Femur (tissue), 1 donor: ENCODE measurements at regions not wholly inside any gene's neighbourhood (a gene's known extent, or its start where the extent isn't known, plus 50 kb on each side); places are given as distances from the start of the nearest gene placed in this dataset.
A peak's percentile ranks its signal among the peaks of the same experiment; 100 is the strongest.

Experiments used
- DNase-seq: peaks from one replicate; pipeline ENCODE4 v3.0.0-alpha.2; 2017

DNA sequence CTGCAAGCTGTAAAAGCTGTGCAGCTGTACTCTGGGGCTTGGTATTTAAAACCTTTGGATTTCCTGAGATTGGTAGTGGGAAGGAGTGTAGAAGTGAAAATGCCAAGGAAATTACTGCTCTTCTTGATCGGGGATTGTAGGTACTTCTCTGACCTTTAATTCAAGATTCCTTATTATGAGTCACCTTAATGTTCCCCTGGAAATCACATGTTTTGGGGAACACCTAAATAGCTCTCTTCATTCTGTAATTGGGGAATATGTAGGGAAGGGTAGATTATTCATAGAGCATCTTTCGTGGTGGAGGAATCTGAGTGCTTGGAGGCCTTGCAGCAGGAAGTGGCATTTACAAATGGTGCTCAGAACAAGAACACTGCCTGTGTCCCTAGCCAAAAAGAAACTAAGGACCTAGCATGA lies 137.8 kb downstream of the UCHL1 start:
- DNase-seq: no peak

DNA sequence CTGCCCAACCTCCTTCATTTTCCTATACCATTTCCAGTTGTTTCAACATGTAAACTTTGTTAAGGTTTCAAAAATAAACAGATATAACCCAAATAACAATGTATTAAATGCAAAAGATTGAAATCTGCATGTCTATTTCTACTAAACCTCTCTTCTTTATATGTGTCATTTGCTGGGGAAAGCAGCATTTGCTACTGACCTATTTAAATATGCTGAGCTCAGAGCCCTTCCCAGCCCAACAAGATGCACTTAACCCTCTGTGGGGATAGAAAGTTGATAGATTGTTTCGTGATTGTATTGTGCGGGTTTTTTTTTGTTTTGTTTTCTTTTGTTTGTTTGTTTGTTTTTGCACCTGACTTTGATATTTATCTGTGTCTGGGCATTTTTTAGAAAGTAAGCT lies 139.5 kb downstream of the UCHL1 start:
- no peak for DNase-seq

DNA sequence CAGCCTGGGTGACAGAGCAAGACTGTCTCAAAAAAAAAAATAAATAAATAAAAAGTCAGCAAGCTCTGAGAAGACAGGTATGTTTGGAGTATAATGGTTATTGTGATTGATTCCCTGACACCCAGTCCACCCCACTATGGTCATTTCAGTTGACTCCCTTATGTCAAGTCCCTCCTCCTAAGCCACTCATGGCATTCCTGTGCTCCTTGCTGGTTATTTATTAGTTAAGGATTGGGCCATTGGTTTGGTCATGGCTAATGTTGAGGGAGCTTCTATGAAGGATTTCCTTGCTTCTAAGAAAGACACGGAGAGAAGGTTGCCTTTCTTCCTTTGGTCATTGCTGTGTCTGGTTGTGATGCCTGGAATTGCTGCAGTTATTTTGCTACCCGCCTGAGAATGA lies 140.1 kb downstream of the UCHL1 start:
- no peak for DNase-seq

DNA sequence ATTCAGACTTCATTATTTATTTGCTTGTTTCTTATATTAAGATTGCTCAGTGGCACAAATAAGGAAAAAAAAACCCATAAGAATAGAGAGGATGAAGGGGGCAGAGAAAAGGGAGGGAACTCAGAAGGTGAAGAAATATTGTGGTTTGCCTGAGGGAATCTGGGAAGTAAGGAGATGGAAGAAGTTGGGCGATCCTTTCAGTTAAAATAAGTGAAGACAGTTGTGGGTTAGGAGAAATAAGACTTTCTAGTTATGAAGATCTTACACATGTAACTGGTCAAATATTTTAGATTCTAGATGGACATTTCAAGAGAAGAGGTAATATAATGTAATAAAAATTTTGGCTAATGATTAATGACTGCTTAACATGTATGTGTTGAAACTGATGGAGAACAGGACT lies 138.7 kb upstream of the LIMCH1 start:
- DNase-seq: no peak

DNA sequence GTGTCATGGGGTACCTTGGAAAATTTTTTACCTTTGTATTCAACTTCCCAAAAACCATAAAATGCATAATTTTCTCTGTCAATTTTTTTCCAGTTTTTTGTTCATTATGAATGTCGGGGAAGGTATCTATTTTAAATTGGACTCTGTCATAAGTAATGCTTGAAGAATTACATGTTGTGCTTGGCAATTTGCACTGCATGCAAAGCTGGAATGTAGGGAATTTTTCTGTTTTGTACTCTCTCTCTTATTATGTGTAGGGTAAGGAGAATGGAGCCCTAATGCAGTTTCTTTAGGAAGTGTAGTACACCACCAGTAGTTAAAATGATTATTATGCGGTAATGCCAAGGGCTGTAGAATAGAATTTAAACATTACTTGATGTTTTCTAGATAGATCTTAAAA lies 137.7 kb upstream of the LIMCH1 start:
- no peak for DNase-seq

DNA sequence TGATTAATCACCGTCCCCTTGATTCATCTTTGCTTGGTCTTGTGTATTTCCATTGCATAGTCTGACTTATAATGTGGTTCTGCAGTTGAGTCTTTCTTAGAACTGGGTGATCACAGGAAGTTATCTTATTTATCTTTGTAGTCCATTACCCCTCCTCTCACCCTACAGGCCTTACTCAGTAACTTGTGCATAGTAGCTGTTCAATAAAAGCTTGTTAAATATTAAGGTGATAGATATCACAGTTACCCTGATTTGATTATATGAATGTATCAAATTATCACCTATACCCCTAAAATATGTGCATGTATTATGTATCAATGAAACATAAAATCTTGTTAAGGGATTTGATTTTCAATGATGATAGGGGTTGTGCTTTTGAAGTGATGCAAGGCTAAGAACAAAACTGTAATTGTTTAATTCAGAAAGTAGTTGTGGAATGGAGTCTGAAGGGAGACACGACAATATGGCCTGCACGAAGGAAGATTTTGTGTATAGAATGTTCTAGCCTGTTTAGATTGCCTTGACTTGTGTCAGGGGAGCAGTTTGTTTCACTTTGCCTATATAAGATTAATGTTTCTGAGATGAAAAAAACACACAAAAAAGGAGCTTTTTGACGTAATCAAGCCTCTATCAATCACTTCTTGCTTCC lies 132.4 kb upstream of the LIMCH1 start:
- DNase-seq: no peak

DNA sequence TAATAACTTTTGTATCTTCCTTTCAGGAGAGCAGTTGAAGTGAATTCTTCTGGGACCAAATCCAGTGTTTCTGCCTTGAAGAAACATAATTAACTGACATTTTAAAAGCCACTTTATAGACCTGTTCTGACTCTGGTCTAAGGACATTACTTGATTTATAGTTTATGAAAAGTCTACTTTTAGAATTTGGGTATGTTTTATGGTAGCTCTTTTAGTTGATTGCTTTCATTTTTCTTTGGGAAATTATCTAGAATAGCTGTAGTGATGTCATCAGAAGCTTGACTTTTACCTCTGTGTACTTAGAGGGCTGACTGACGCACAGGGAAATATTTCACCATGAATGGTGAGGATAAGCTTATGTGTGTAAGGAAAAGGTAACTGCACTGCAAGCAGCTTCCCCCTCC lies 131.8 kb upstream of the LIMCH1 start:
- DNase-seq: no peak

DNA sequence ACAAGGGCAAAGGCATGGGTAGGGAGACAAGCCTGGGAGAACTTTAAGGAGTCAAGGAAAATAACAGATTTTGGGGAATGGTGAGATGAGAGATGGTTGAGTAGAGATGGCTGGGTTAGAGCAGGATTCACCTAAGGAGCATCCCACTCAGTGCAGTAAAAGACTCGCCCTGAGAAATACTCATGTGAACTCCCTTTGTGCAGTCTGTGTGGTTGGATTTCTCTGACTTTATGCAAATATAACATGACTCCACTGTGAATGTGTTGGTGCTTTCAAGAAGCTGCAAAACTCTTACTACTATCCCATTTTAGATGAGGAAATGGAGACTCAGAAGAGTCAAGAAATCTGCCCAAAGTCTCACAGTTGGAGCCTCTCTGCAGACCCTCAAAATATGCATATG lies 129.8 kb upstream of the LIMCH1 start:
- no peak for DNase-seq

DNA sequence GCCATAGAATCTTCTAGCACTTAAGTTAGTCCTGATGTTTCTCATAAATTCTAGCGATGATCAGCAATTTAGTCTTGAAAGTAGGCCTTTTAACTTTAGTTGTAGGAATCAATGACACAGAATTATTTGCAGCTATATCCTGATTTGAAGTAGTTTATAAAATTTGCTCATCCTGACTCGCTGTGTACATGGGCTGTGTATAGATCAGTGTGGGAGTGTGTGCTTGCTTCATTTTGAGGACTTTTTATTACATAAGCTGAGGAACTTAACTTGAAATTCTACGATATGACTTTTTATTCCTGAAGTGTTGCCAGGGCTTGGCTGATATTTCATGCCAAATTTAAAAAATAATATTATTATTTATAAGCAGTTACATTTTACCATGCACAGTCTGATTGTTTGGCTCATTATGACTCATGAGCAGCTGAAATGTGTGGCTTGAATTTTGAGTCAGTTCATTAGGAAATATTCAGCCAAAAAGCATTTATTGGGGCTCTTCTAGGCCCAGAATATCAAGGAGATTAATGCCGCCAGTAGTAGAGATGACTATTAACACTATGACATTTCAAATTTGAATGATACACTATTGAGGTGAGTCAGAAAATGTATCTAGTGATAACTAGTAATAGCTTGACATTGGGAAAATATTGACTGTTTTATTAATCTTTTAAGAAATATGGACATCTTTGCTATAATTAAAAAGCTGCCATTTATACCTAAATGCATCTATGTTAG lies 128.9 kb upstream of the LIMCH1 start:
- DNase-seq: no peak

DNA sequence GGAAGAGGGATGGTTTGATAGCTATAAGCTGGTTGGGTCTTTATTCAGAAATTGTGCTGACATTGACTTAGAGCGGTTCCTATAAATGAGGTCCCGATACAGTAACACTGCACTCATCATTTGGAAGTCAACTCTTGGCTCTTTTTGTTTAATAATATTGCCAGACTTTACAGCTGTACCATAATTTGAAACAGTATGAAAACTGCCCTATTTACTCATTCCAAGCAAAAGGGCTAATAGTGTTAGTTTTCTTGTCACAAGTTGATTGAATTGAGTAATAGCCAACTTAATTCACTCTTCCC lies 128.4 kb upstream of the LIMCH1 start:
- no peak for DNase-seq

DNA sequence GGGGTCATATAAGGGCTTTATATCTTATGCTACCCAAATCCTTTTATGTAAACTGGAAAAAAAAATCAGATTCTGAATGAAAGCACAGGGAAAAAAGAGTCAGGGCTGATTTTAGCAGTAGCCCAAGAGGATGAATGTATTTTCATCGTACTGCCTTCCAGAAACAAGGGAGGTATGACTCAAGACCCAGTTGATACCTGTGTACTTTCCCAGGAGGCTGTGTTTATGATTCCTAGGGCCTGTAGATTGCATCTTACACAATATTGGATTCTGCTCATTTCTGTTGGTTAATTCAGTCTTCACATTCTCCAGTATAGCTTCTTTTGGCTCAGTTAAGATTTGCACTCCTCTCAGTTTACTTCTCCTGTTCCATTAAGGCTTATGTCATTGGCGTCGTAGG lies 127.9 kb upstream of the LIMCH1 start:
- DNase-seq: no peak

DNA sequence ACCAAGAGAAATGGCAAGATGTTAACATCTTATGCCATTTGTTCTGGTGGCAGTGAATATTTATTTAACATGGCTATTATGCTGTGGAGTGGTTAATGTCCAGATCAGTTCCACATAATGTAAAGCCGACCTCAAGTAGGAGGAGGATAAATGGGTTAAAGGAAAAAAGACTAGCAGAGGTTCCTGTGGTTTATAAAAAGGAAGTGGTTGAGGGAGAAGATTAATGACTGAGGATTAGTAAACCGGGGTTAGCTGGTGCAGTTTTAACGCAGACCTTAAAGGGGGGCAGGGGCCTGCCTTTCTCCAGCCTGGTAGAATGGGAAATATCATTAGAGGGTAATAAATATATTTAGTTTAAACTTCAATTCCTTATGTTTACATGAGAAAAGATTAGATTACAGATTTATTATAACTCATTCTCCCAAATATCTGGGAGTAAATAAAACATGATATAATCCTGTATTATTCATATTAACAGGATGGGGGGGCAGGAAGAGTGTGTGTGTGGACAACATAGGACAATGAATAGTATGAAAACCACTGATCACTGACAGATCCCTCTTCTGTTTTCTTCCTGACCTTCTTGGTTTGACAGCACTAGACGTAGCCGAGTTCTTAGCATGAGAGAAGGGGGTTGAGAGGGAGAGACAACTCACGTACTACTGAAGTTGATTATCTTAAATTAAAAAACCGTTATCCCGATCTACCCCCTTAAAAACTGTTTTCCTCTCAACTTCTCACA lies 124.1 kb upstream of the LIMCH1 start:
- DNase-seq: no peak

DNA sequence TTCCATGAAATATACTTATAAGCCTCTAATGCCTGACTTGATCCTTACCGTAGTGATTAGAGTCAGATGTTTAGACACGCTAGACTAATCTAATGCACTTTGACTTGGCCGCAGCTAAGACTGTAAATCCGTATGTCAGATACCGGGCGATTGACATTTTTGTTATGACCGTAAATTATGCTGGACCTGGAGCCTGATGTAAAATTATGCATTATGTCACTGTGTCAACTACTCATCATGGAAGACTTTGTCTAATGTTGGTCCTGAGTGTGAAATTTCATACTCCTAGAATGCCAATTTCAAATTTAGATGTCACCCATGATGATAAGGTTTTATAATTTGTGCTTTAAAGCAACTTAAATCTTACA lies 123.6 kb upstream of the LIMCH1 start:
- DNase-seq: no peak

DNA sequence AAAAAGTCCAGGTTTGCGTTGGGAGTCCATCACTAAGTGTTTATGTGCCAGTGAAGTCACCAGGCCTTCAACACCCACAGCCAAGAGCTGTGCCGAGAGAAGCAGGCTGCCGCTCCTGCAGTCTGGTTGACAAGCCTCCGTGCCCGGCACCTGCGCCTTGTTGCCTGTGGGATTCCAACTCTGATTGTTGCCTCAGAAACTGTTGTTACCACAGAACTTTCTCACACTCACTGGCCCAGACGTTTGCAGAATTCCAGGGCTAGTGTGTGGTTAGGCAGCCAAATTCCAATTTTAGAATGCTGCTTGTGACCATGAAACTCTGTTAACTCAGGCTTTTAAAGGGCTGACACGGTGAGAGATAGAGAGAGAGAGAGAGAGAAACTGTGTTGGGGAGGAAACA lies 119.5 kb upstream of the LIMCH1 start:
- peak; percentile 69 for DNase-seq

DNA sequence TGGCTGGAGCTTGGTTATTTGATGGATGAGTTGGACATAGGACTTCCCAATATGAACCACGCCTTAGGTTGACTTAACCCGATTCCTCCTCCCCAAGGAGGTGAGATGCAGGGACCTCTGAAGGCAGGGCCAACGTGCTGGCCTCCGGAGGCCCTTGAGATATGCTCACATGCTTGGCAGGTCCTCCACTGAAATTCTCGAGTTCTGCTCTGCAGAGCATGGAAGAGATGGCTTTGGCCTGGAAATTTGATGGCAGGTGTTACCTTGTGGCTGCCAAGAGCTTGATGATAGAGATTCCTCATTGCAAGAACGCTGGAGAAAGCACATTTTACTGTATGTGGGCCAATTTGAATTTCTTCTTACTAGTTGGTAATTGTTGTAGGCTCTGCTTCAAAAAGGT lies 117.4 kb upstream of the LIMCH1 start:
- DNase-seq: no peak

DNA sequence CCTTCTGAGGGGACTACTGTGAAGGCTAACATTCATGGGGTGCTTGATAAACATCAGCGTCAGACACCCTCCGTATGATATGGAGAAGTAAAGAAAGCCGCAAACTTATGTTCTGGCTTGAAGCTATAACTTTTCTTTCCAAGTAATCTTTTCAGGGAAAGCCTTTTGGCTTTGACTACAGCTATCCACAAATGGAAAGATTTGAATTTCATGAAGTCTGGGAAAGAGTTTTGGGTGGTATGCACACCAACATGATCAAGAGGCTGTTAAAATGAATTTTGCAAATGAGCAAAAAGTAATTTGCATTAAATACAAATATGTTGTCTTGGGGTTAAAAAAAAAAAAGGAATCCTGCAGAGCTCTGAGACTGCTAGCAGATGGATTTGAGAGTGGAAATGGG lies 114.8 kb upstream of the LIMCH1 start:
- DNase-seq: no peak

DNA sequence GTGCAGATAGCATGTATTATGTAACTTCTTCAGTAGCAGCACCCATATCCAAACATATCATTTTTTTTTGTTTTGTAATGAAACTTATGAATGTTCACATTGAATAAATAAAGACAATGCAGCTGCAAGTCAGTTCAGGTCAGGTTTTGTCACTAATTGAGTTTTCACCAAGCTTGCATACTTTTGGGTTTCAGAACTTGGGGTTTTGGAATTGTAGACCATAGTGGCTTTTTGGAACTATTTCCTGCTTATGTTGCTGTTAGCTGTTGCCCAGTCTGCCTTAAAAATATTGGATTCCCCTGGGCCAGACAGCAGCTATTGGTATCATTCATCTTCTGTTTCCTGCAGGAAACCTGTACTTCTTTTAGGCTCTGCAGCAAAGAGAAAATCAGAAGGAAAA lies 113.4 kb upstream of the LIMCH1 start:
- no peak for DNase-seq

DNA sequence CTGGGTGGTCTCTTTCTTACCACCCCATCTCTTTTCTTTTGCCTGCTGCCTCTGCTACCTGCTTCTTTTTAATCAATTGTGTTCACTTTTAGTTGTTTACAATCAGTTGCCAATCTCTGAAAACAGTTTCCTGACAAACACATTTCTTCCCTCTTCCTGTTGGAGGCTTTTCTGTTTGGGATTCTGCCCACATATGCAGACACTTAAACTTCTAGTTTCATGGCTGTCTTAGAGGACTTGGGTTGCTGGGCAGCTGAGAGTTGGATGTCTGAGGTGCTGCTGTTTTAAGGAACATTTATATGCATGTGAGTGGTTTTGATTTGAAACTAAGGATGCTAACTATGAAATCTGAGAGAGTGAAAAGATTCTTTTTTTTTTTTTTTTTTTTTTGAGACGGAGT lies 112.3 kb upstream of the LIMCH1 start:
- no peak for DNase-seq

DNA sequence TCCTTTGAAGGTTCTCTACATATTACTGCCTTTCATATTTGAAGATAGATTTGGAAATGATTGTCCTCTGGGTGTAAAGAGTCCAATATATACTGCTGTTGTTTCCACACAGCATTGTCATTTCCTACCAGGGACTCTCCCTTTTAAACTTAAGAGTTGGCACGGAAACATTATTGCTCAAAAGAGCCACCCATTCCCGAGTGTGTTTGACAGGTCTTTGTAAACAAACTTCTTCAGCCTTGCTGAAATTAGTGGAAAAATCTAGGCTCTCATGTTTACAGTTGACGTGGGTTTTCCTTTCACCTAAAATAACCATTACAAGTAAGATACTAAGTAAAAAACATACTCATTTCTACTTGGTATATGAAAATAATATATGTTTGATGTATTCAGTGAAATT lies 111.4 kb upstream of the LIMCH1 start:
- no peak for DNase-seq

DNA sequence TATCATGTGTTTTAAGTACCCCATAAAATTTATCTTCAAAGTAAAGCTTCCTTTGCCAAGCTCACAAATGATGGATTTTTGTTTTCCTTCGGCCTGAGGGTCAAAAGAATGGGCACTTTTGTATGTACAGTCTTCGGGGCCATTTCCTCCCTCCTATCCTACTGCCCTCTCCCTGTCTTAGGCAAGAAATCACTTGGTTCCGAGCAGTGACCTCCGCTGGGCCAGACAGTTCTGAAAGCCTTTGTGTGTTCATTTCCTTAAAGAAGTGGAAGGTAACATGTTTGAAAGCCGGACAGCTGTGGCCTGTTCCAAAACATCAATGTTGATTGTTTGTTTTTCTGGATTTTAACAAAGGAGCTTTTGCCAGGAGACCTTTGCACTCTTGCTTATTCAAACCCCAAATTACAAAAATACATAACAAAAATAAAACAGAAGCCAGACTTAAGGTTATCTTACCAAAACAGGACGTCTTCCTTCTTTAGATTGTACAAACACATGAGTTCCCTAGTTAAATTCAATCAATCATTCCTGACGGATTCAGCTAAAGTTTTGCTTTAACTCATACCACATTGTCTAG lies 110.6 kb upstream of the LIMCH1 start:
- no peak for DNase-seq

DNA sequence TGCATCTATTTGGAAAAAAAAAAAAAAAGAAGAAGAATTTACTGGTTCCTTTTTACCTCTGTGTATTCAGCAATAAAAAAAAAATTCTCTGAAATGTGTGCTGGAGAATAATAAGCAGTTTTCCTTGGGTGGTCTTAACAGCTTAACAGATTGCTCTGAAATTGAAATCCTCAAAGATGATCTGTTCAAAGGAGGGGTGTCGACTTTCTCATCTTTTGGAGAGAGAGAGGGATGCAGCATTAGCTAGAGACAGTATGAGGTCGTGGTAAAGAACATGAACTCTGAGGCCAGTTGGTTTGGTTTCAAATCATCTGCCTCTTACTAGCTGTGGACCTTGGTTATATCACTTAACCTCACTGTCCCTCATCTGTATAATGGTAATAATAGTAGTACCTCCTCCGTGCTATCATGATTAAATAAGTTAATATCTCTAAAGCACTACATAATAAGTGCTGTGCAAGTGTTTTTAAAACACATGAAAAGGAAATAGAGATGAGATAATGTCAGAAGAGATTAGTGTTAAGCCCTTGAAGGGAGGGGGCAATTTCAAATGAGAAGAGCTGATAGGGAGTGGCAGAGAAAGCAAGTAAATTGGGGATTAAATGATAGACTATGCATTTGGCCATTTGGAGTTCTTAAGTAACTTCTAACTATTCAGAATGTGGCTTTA lies 109.9 kb upstream of the LIMCH1 start:
- DNase-seq: no peak

DNA sequence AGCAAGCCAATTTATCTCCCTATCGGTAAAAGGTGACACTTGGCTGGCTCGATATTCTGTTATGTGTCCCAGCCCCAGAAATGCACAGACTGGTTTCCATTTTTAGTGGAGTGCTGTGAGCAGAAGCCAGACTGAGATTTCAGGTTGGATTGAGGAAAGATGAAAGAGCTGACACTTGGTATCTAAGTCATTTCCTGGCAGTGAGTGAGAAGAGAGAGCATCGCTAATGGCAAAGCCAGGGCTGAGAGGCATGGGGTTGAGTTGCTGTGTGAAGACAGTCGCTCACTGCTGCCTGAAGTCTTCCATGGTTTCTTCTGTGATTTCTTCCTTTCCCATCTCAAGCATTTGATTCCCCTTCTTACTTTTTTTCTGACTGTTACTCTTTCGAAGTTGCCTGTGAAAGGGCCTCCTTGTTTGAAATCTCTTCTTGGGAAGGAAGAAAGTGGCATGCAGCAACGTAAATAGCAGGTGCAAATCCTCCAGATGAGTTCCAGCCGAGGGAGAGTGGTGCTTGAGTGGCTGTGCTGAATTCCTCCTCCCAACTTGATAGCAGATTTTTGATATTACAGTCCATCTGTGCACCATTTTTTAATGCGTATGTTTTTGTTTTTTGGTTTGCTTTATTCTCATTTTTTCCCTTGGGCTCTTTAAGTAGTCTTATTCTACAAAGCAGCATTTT lies 109.2 kb upstream of the LIMCH1 start:
- DNase-seq: no peak

DNA sequence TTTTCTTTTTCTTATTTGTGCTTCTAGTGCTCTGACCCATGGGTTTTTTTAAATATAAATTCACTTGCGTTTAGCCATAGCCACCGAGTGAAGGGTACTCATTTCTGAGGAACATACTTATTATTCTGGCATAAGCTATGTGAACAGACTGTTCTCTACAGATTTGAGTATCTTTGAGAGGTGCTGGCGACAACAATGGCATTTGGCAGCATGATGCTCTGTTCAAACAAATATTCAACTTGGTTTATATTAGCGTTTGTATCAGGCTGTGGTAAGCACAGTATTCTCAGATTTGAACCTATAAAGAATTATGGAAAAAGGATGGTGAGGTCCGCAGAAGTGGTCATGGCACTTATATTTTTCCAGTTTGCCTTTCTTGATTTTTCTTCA lies 108.7 kb upstream of the LIMCH1 start:
- no peak for DNase-seq
